Fibroblast of mammary gland (primary cell): ENCODE measurements at regions not wholly inside any gene's neighbourhood (a gene's known extent, or its start where the extent isn't known, plus 50 kb on each side); places are given as distances from the start of the nearest gene placed in this dataset.
"Not testable (repeated sequence)": the region's sequence is repeated elsewhere in the genome, so short reads cannot be mapped to it uniquely, and the experiment has no call there.

Experiments
- DNase-seq: peaks from one replicate; pipeline ENCODE4 v3.0.0-alpha.2; 2010; ENCODE audit warnings: low read depth
- H3K4me3 ChIP-seq: 2 replicates; pipeline ENCODE4 v1.5.1; 2011; ENCODE audit warnings: low read depth, mild to moderate bottlenecking, low read length, moderate library complexity; ENCODE audit not compliant: control insufficient read depth
- TF ChIP-seq, protein P1 (sequence below): conservative IDR thresholded peaks from 2 replicates; pipeline ENCODE4 v1.5.1; 2011; ENCODE audit warnings: low read depth, low read length, inconsistent platforms; ENCODE audit not compliant: control insufficient read depth, insufficient read depth

DNA sequence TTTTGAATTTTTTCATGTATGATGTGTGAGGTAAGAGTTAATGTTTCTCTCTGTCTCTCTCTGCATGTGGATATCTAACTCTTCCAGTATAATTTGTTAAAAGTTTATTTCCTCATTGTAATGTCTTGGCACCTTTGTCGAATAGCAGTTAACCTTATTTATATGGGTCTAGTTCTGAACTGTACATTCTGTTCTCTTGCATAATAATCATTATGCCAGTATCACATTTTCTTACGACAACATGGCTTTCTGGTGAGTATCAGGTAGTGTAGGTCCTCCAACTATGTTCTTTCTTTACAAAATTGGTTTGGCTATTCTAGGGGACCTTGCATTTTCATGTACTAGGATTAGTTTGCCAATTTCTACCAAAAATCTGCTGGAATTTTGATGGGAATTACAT is 337.0 kb upstream of the FZD8 start:
- DNase-seq, result peak; percentile 4
- no peak overlapping the region for H3K4me3 ChIP-seq
- TF ChIP-seq, protein P1, sequence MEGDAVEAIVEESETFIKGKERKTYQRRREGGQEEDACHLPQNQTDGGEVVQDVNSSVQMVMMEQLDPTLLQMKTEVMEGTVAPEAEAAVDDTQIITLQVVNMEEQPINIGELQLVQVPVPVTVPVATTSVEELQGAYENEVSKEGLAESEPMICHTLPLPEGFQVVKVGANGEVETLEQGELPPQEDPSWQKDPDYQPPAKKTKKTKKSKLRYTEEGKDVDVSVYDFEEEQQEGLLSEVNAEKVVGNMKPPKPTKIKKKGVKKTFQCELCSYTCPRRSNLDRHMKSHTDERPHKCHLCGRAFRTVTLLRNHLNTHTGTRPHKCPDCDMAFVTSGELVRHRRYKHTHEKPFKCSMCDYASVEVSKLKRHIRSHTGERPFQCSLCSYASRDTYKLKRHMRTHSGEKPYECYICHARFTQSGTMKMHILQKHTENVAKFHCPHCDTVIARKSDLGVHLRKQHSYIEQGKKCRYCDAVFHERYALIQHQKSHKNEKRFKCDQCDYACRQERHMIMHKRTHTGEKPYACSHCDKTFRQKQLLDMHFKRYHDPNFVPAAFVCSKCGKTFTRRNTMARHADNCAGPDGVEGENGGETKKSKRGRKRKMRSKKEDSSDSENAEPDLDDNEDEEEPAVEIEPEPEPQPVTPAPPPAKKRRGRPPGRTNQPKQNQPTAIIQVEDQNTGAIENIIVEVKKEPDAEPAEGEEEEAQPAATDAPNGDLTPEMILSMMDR, result no peak

DNA sequence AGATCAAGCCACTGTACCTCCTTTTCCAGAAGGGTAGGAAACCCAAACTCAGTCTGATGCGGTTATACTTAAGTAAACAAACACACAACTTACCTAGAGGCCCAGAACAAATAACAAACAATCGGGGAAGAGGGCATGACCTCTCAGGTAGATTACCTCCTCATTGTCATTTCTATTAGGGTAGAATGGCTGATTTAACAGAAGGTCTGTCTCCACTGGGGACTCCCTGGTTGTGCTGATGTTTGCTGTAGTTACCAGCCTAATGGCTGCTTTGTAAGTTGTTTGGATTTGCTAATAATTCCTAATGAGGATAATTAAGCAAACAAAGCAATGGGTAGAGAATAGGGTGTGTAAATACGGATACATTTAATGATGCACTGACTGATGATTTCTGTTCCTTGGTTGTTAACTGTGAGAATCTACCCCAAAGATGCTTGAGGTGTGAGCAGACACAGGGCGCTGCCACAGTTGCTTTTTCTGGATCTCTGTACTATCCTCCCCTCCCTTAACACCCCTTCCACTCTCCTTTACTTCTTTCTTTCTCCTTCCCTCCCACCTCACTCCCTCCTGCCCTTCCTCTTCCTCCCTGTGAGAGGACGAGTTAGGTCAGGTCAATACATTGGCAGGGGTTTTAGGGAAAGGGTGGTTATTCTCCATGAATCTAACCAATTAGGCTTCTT is 332.0 kb upstream of the FZD8 start:
- not testable (repeated sequence) for H3K4me3 ChIP-seq, DNase-seq

DNA sequence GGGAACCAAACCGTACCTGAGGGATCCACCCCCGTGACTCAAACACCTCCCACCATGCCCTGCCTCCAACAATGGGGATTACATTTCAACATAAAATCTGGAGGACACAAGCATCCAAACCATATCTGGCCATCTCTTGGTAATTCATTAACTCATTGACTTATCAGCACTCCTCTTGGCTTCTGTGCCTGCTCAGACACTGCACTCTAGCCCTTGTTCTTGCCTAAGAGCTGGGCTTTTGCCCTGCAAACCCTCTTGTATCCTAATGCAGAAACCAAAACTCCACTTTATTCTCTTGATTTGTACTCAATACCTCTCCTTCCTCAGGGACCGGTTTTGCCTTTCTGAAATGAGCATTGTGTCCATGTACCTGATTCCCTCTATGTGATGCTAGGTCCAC is 330.2 kb upstream of the FZD8 start:
- no peak for DNase-seq
- no peak overlapping the region for H3K4me3 ChIP-seq
- TF ChIP-seq, protein P1, result no peak

DNA sequence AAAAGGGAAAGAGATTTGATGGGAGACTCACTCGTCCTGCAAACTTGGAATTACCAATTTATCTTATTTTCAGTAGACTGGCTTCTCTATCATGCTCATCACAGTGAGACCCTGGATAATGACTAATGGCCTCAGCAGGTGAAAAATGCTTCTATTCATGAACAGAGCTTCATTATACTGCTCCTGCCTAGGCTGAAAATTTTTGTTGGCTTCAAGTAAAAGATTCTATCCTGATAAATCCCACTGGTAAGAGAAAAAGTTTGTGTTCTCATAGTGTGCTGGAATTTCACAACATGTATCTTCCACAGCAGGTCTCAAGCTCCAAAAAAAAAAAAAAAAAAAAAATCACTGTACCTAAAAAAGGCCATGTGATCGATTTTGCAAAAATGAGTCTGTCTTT is 329.3 kb upstream of the FZD8 start:
- no peak for DNase-seq
- no peak overlapping the region for H3K4me3 ChIP-seq
- TF ChIP-seq, protein P1, result no peak

DNA sequence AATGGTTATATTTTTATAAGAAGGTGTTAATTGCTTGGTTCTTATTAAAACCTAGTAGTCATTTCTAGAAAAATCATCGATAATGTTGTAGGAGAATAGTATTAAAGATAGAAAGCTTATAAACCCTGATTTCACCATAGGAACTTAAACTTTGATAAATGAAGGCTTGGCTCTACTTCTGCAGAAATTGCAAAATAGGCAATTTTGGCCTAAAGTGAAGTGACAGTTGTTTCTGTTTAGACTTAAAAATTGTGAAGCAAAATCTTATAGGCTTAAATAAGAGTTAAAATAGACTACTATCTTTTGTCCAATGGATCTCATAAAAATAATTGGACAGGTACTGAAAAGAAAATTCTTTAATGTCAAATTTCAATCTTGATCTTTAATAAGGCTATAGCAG is 321.6 kb upstream of the FZD8 start:
- no peak for DNase-seq
- H3K4me3 ChIP-seq, result no peak overlapping the region
- TF ChIP-seq, protein P1, result no peak

DNA sequence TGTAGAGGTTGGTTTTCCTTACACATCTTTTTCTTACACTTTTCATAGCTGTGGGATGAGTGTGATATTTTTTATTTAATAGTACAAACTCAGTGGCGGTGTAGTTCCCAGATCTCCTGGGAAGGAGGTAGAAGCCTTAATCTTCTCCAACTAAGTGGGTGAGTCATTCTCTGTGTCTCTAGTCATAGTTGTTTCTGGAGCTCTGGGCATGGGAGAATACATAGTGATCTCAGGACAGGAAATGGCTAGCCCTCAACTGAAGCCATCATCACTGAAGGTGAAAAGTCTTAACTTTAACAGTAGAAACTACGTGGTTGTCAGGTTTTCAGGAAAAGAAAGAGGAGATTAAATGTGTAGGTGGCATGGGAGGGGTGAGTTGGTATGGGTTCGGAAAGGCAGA is 319.4 kb upstream of the FZD8 start:
- no peak overlapping the region for H3K4me3 ChIP-seq
- peak; percentile 70 for DNase-seq
- TF ChIP-seq, protein P1, result no peak

DNA sequence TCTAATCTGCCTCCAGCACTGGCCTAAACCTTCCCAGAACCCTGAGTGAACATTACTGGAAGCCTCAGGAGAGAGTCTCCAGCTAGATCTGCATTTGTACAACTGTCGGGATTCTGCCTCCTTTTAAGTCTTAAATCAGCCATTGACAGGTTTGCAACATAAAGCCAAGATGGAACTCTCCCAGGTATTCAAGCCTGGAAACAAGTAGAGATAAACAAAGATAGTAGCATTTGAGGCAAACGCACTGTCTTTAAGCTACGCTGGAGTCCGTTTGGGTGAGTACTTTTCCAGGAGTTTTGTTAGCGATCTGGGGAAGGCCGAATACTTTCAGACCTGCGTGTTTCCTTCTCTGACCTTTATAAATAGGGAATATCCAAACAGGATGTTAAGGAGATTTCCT is 317.2 kb upstream of the FZD8 start:
- H3K4me3 ChIP-seq, result no peak overlapping the region
- DNase-seq, result peak; percentile 24
- TF ChIP-seq, protein P1, result no peak

DNA sequence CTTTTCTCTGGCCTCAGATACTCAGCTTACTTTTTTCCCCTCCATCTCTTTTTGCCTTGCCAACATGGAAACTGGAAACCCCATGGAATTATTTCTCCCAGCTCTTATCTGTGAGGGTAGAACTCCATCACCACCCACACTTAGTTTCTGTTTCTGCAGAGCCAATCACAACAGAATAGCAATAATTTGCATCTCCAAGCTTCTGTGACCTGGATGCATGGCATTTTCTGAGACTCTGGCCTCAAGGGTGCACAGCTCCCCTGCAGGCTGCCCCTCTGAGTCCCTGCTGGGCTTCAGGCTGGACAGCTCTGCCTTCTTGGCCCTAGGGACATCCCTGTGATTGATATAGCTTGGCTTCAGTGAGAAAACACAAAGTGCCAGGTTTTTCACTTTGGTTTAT is 316.5 kb upstream of the FZD8 start:
- DNase-seq, result not testable (repeated sequence)

More for the DNA sequence above, 316.5 kb upstream of the FZD8 start:
- not testable (repeated sequence) for H3K4me3 ChIP-seq
